H9 (cell line): ENCODE measurements at regions not wholly inside any gene's neighbourhood (a gene's known extent, or its start where the extent isn't known, plus 50 kb on each side); places are given as distances from the start of the nearest gene placed in this dataset.

ENCODE experiments used
- DNase-seq: peaks from one replicate; pipeline ENCODE4 v3.0.0-alpha.2; 2017
- H2AFZ ChIP-seq: one replicate; pipeline ENCODE4 v1.6.1; 2013; ENCODE audit warnings: mild to moderate bottlenecking, low read length, control low read depth, moderate library complexity
- H2AK5ac ChIP-seq: 2 replicates; pipeline ENCODE4 v1.6.1; 2013; ENCODE audit warnings: low read length, control low read depth, mixed read lengths; ENCODE audit not compliant: insufficient read length
- H2BK120ac ChIP-seq: one replicate; pipeline ENCODE4 v1.6.1; 2013; ENCODE audit warnings: low read depth, mild to moderate bottlenecking, low read length, control low read depth, inconsistent platforms; ENCODE audit not compliant: poor library complexity, severe bottlenecking
- H2BK12ac ChIP-seq: 2 replicates; pipeline ENCODE4 v1.6.1; 2013; ENCODE audit warnings: low read length, control low read depth, mixed read lengths, low read depth; ENCODE audit not compliant: insufficient read length
- H2BK15ac ChIP-seq: 2 replicates; pipeline ENCODE4 v1.6.1; 2013; ENCODE audit warnings: low read depth, low read length, control low read depth
- H2BK20ac ChIP-seq: one replicate; pipeline ENCODE4 v1.6.1; 2013; ENCODE audit warnings: low read depth, mild to moderate bottlenecking, low read length, control low read depth, inconsistent platforms; ENCODE audit not compliant: poor library complexity, severe bottlenecking
- H2BK5ac ChIP-seq: 2 replicates; pipeline ENCODE4 v1.6.1; 2013; ENCODE audit warnings: low read length, control low read depth, mixed read lengths; ENCODE audit not compliant: insufficient read length
- H3K14ac ChIP-seq: 2 replicates; pipeline ENCODE4 v1.6.1; 2013; ENCODE audit warnings: low read length, control low read depth; ENCODE audit not compliant: insufficient read depth
- H3K18ac ChIP-seq: 2 replicates; pipeline ENCODE4 v1.6.1; 2013; ENCODE audit warnings: low read depth, mild to moderate bottlenecking, mixed read lengths, low read length, control low read depth; ENCODE audit not compliant: insufficient read length
- H3K23ac ChIP-seq: 2 replicates; pipeline ENCODE4 v1.6.1; 2013; ENCODE audit warnings: low read length, control low read depth, mixed read lengths, low read depth; ENCODE audit not compliant: insufficient read length
- H3K23me2 ChIP-seq: 2 replicates; pipeline ENCODE4 v1.6.1; 2013; ENCODE audit warnings: low read depth, mild to moderate bottlenecking, mixed read lengths, low read length, control low read depth; ENCODE audit not compliant: insufficient read length, poor library complexity, severe bottlenecking
- H3K27ac ChIP-seq: 2 replicates; pipeline ENCODE4 v1.5.1; 2013; ENCODE audit warnings: low read length, control low read depth, mixed read lengths, low read depth; ENCODE audit not compliant: insufficient read length
- H3K27me3 ChIP-seq: 2 replicates; pipeline ENCODE4 v1.6.1; 2013; ENCODE audit warnings: low read length, control low read depth, inconsistent platforms; ENCODE audit not compliant: insufficient read depth
- H3K4ac ChIP-seq: 2 replicates; pipeline ENCODE4 v1.6.1; 2013; ENCODE audit warnings: low read depth, mild to moderate bottlenecking, control low read depth, inconsistent platforms, low read length, moderate library complexity
- H3K4me1 ChIP-seq: 2 replicates; pipeline ENCODE4 v1.6.1; 2013; ENCODE audit warnings: low read length, control low read depth, inconsistent platforms; ENCODE audit not compliant: insufficient read depth
- H3K4me2 ChIP-seq: 2 replicates; pipeline ENCODE4 v1.6.1; 2013; ENCODE audit warnings: low read length, control low read depth, mixed read lengths; ENCODE audit not compliant: insufficient read length, insufficient read depth
- H3K56ac ChIP-seq: 2 replicates; pipeline ENCODE4 v1.6.1; 2013; ENCODE audit warnings: low read depth, mild to moderate bottlenecking, mixed read lengths, low read length, control low read depth; ENCODE audit not compliant: insufficient read length
- H3K79me1 ChIP-seq: 2 replicates; pipeline ENCODE4 v1.6.1; 2013; ENCODE audit warnings: low read depth, mild to moderate bottlenecking, moderate library complexity, low read length, control low read depth, inconsistent platforms; ENCODE audit not compliant: insufficient read depth, poor library complexity, severe bottlenecking
- H3K79me2 ChIP-seq: 2 replicates; pipeline ENCODE4 v1.6.1; 2013; ENCODE audit warnings: low read length, control low read depth, inconsistent platforms; ENCODE audit not compliant: insufficient read depth
- H3K9ac ChIP-seq: 2 replicates; pipeline ENCODE4 v1.6.1; 2013; ENCODE audit warnings: low read length, control low read depth, mixed read lengths; ENCODE audit not compliant: insufficient read length; ENCODE audit errors: extremely low read depth
- H3K9me3 ChIP-seq: one replicate; pipeline ENCODE4 v1.6.1; 2013; ENCODE audit warnings: low read depth, low read length, inconsistent platforms; ENCODE audit not compliant: control insufficient read depth
- H3T11ph ChIP-seq: one replicate; pipeline ENCODE4 v1.6.1; 2013; ENCODE audit warnings: mild to moderate bottlenecking, low read length, control low read depth, inconsistent platforms
- H4K20me1 ChIP-seq: one replicate; pipeline ENCODE4 v1.6.1; 2013; ENCODE audit not compliant: control insufficient read depth, insufficient read length, insufficient read depth
- H4K5ac ChIP-seq: 2 replicates; pipeline ENCODE4 v1.6.1; 2013; ENCODE audit warnings: low read depth, mild to moderate bottlenecking, mixed read lengths, low read length, control low read depth; ENCODE audit not compliant: insufficient read length
- H4K8ac ChIP-seq: replicated peaks from 2 replicates; pipeline ENCODE4 v1.6.1; 2013; ENCODE audit warnings: low read length, control low read depth, mixed read lengths, low read depth; ENCODE audit not compliant: insufficient read length
- H4K91ac ChIP-seq: 2 replicates; pipeline ENCODE4 v1.6.1; 2013; ENCODE audit warnings: low read depth, mild to moderate bottlenecking, moderate library complexity, mixed read lengths, low read length, control low read depth; ENCODE audit not compliant: insufficient read length
- H3K27ac Mint-ChIP-seq, 3 experiments: 2 replicates in 2 of 3; 3 replicates in 1 of 3; pipeline ENCODE4 v1.8.0; 2020 to 2021; ENCODE audit warnings: mixed read lengths in 3 of 3, mild to moderate bottlenecking in 1 of 3, moderate library complexity in 1 of 3
- H3K27me3 Mint-ChIP-seq: 2 replicates; pipeline ENCODE4 v1.8.0; 2021; ENCODE audit warnings: low read depth, mild to moderate bottlenecking, moderate library complexity, mixed read lengths
- H3K36me3 Mint-ChIP-seq, 3 experiments: 2 replicates in 2 of 3; 3 replicates in 1 of 3; pipeline ENCODE4 v1.8.0; 2020 to 2021; ENCODE audit warnings: low read depth in 3 of 3, mixed read lengths in 3 of 3; ENCODE audit not compliant: insufficient read depth in 1 of 3
- H3K4me1 Mint-ChIP-seq, 2 experiments: 2 replicates each; pipeline ENCODE4 v1.8.0; 2020; ENCODE audit warnings: mixed read lengths in 2 of 2
- H3K4me3 Mint-ChIP-seq, 2 experiments: 2 replicates in 1 of 2; 3 replicates in 1 of 2; pipeline ENCODE4 v1.8.0; 2020 to 2021; ENCODE audit warnings: mild to moderate bottlenecking in 2 of 2, mixed read lengths in 2 of 2, moderate library complexity in 1 of 2
- H3K9me3 Mint-ChIP-seq, 2 experiments: 2 replicates in 1 of 2; 3 replicates in 1 of 2; pipeline ENCODE4 v1.8.0; 2020; ENCODE audit warnings: mild to moderate bottlenecking in 2 of 2, mixed read lengths in 2 of 2, moderate library complexity in 1 of 2
- CTCF ChIP-seq: fragments of 200-600 bp; sonication (generic); conservative IDR thresholded peaks from 3 replicates; pipeline ENCODE4 v1.8.0; 2021; ENCODE audit warnings: antibody characterized with exemption, mild to moderate bottlenecking
- WGBS: extraction: QIAGEN DNeasy Blood & Tissue Kit; methylation state at CpG from one replicate; pipeline ENCODE4 v1.1.7; 2013; ENCODE audit warnings: missing lambda C conversion rate, low lambda C conversion rate, mixed read lengths; ENCODE audit not compliant: insufficient read length; ENCODE audit errors: extremely low coverage; 5-methylcytosine and 5-hydroxymethylcytosine counted together

- H4K8ac ChIP-seq: no peak overlapping the region
- no peak overlapping the region for H3T11ph ChIP-seq
- no peak overlapping the region for H3K27ac ChIP-seq
- H3K4me1 ChIP-seq: no peaks in the 10 kb centered on the region
- no peak overlapping the region for H4K91ac ChIP-seq
- H3K9me3 ChIP-seq: no peaks in the 10 kb centered on the region
- Mint-ChIP-seq H3K4me3 (no peak overlapping the region), H3K4me1 (no peaks in the 10 kb centered on the region), H3K36me3 (no peaks in the 10 kb centered on the region), H3K9me3 (peaks cover 0 to 3% of the 10 kb centered on the region in 2 experiments; a peak in 1 of 5 replicates), H3K27me3 (peaks cover 12% of the 10 kb centered on the region), H3K27ac (no peak overlapping the region)
- H3K4ac ChIP-seq: no peak overlapping the region
- H2AFZ ChIP-seq: no peak overlapping the region
- no peaks in the 10 kb centered on the region for H3K79me1 ChIP-seq
- H2BK20ac ChIP-seq: no peak overlapping the region
- no peaks in the 10 kb centered on the region for H3K79me2 ChIP-seq
- H3K23ac ChIP-seq: no peak overlapping the region
- H3K27me3 ChIP-seq: no peaks in the 10 kb centered on the region
- H3K14ac ChIP-seq: no peak overlapping the region
- H3K4me2 ChIP-seq: no peak overlapping the region
- H2AK5ac ChIP-seq: no peak overlapping the region
- no peak overlapping the region for H3K18ac ChIP-seq
- no peak overlapping the region for H2BK15ac ChIP-seq
- H2BK5ac ChIP-seq: no peak overlapping the region
- H4K5ac ChIP-seq: no peak overlapping the region
- no CpG with 5 or more reads among the region's 1 CpG for WGBS
- H2BK12ac ChIP-seq: no peak overlapping the region
- H3K56ac ChIP-seq: no peak overlapping the region
- no peak overlapping the region for H2BK120ac ChIP-seq
- no peaks in the 10 kb centered on the region for H4K20me1 ChIP-seq
- no peak for DNase-seq
- H3K23me2 ChIP-seq: no peaks in the 10 kb centered on the region
- TF ChIP-seq CTCF: no peak
- no peak overlapping the region for H3K9ac ChIP-seq
Observed at GRCh38 chr11:19320827-19321226, 80.1 kb upstream of the E2F8 start.
